Activated CD4-positive, alpha-beta memory T cell treated with anti-CD3 and anti-CD28 coated beads, Interleukin-2, amount 10 ng/mL, durations not matched to agents 7 days and 5 days (primary cell): ENCODE measurements at regions not wholly inside any gene's neighbourhood (a gene's known extent, or its start where the extent isn't known, plus 50 kb on each side); places are given as distances from the start of the nearest gene placed in this dataset.

Experiments
- CTCF ChIA-PET: fragments of 350-600 bp; sonication (Branson Sonifier 250); formaldehyde crosslinking; loops from one replicate; lab custom pipeline; 2021; ENCODE audit warnings: antibody characterized with exemption, inconsistent platforms; lab: Charles Lee
- POLR2A ChIA-PET: fragments of 350-600 bp; sonication (Branson Sonifier 250); formaldehyde crosslinking; loops from one replicate; lab custom pipeline; 2021; ENCODE audit warnings: antibody characterized with exemption; lab: Charles Lee
- DNase-seq: peaks from one replicate; pipeline ENCODE4 v3.0.0-alpha.2; 2020
- H3K27ac Mint-ChIP-seq: one replicate; pipeline ENCODE4 v1.8.0; 2021; ENCODE audit warnings: mild to moderate bottlenecking, mixed read lengths
- H3K27me3 Mint-ChIP-seq: one replicate; pipeline ENCODE4 v1.8.0; 2021; ENCODE audit warnings: mixed read lengths
- H3K36me3 Mint-ChIP-seq: one replicate; pipeline ENCODE4 v1.8.0; 2021; ENCODE audit warnings: low read depth, mixed read lengths
- H3K4me1 Mint-ChIP-seq: one replicate; pipeline ENCODE4 v1.8.0; 2021; ENCODE audit warnings: mixed read lengths
- H3K4me3 Mint-ChIP-seq: one replicate; pipeline ENCODE4 v1.8.0; 2021; ENCODE audit warnings: mild to moderate bottlenecking, mixed read lengths
- H3K9me3 Mint-ChIP-seq: one replicate; pipeline ENCODE4 v1.8.0; 2021; ENCODE audit warnings: mixed read lengths

DNA sequence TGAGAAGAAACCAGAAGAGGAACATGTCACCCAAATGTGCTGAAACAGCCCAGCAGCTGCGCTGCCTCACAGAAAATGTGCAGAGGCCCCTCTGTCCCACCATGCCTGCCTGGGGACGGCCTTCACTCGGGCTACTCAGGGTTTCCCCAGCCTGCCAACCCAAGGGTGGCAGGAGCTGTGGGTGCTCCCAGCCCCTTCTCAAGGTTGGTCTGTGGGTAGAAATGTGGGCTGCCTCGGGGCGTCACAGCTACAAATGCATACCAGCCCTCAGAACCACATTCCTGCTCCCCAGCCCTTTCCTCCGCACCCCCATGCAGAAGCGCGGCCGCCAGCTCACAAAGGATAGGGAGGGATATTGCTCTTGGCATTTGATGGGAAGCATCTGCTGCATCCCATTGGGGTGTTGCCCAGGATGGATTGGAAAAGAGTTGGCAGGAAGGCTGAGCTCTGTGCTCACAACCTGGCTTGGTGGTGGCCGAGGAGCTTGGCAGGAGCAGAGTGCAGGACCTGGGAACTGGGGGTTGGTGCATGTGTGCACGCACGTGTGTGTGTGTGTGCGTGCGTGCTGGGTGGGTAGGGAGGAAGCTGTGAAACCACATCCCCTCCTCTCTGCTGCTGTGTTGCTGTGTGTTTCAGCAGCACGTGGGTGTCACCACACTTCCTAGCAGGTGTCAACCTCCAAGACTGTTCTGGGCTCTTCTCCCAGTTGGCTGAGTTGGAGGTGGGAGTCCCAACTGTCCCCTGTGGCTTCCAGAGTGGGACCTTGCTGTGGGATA lies 304.4 kb downstream of the SEC14L1 start:
- Mint-ChIP-seq H3K27ac (peak overlapping the region; percentile 96), H3K9me3 (no peaks in the 10 kb centered on the region), H3K4me3 (peak overlapping the region; percentile 78), H3K27me3 (no peaks in the 10 kb centered on the region), H3K36me3 (peaks cover 46% of the 10 kb centered on the region), H3K4me1 (peaks cover 97% of the 10 kb centered on the region)
- DNase-seq = peak; percentile 90
- CTCF ChIA-PET = interaction anchor here (0.9 to 2.3 kb wide), 12 partner anchors 9 to 114 kb away, joined by 3 to 20 read pairs (median 4); no protein-coding TSS in a partner anchor
- POLR2A ChIA-PET = interaction anchor here (0.6 to 8.7 kb wide), 26 partner anchors 7 to 880 kb away, joined by 3 to 164 read pairs (median 5); no protein-coding TSS in a partner anchor

DNA sequence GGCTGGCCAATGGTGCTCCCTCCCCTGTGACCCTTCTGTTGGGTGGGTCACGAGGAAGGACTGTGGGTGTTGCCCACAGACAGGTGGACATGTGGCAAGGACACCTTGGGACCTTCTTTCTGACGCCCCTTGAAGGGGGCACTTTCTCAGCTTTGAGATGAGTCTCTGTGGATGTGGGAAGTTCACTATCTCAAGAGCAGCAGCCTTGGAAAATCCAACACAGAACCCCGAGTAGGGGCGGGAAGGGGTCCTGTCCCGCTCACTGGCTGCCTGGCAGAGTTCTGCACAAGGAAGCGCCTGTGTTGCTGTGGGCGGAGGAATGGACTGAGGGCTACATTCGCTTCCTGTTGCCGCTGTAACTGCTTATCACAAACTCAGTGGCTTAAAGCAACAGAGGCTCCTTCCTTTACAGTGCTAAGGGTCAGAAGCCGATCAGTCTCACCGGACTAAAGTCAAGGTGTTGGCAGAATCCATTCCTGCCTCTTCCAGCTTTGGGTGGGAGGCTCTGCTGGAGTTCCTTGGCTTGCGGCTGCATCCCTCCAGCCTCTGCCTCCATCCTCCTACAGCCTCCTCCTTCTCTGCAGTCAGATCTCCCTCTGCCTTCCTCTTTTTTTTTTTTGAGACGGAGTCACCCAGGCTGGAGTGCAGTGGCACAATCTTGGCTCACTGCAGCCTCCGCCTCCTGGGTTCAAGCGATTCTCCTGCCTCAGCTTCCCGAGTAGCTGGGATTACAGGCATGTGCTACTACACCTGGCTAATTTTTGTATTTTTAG lies 305.2 kb downstream of the SEC14L1 start:
- peak; percentile 81 for DNase-seq
- CTCF ChIA-PET = interaction anchor here (0.9 to 2.3 kb wide), 10 partner anchors 8 to 71 kb away, joined by 3 to 20 read pairs (median 4); no protein-coding TSS in a partner anchor
- Mint-ChIP-seq H3K9me3 (no peaks in the 10 kb centered on the region), H3K4me3 (peak overlapping the region; percentile 78), H3K27ac (peak overlapping the region; percentile 96), H3K4me1 (peaks cover 95% of the 10 kb centered on the region), H3K27me3 (no peaks in the 10 kb centered on the region), H3K36me3 (peaks cover 47% of the 10 kb centered on the region)
- POLR2A ChIA-PET = interaction anchor here (0.6 to 8.7 kb wide), 19 partner anchors 6 to 681 kb away, joined by 3 to 164 read pairs (median 6); no protein-coding TSS in a partner anchor

DNA sequence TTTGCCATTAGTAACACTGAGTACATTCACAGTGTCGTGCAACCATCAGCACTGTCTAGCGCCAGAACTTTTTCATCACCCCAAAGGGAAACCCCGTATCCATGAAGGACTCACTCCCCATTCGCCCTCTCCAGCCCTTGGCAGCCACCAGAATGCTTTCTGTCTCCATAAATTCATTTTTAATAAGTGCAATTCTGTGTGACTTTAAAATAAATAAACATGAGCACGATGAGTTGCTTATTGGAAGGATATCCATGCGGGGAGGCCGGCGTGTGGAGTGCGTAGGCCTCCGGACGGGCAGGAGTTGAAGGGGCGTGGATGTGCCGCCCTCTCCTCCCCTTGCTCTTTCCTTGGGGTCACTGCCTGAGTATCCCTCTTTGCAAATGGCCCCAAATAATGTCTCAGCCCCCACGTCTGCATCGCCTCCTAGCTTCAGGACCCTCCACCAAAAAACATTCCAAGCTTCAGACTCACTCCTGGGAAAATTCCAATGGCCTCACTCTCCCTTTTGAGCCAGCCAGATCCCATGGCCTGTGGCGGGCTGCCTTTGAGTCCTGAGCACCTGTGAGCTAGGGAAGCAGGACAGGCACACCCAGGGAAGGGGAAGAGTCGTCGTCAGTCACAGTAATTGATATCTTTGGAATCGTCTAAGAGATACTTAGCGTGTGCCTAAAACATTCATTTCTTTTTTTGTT lies 306.3 kb downstream of the SEC14L1 start:
- ChIA-PET CTCF (no interaction called here), POLR2A (interaction anchor here (8.6 kb wide), 1 partner anchor 40 kb away, joined by 78 read pairs; no protein-coding TSS in a partner anchor)
- Mint-ChIP-seq H3K4me3 (peak overlapping the region; percentile 78), H3K36me3 (peaks cover 50% of the 10 kb centered on the region), H3K27me3 (no peaks in the 10 kb centered on the region), H3K4me1 (peaks cover 89% of the 10 kb centered on the region), H3K9me3 (no peaks in the 10 kb centered on the region), H3K27ac (peak overlapping the region; percentile 96)
- no peak for DNase-seq

DNA sequence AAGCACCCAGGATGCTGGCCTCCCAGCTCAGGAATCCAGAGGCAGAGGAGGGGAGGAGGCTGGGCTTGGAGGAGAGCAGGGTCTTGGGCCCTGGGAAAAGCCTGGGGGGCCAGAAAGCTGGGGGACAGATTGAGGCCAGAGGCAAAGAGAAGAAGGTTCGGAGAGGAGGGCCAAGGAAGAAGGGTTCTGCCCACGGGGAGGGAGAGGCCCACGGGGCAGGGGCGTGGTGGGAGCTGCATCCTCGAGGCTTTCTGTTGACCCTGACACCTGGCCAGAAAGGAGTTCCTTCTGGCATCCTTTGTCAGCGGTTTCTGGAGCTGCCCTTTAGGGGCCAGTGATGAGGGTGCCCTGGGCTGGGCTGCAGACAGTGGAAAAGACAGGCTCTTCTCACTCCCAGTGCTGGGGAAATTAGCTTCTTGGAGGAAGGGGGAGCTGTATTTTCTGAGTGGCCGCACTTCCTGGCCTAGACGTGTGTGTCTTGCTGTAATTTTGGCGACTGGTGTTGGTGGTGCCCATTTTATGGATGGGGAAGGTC lies 308.7 kb downstream of the SEC14L1 start:
- peaks cover 64% of the 10 kb centered on the region for H3K36me3 Mint-ChIP-seq
- POLR2A ChIA-PET = interaction anchor here (1.4 to 8.6 kb wide), 6 partner anchors 7 to 118 kb away, joined by 3 to 158 read pairs (median 74); no protein-coding TSS in a partner anchor

DNA sequence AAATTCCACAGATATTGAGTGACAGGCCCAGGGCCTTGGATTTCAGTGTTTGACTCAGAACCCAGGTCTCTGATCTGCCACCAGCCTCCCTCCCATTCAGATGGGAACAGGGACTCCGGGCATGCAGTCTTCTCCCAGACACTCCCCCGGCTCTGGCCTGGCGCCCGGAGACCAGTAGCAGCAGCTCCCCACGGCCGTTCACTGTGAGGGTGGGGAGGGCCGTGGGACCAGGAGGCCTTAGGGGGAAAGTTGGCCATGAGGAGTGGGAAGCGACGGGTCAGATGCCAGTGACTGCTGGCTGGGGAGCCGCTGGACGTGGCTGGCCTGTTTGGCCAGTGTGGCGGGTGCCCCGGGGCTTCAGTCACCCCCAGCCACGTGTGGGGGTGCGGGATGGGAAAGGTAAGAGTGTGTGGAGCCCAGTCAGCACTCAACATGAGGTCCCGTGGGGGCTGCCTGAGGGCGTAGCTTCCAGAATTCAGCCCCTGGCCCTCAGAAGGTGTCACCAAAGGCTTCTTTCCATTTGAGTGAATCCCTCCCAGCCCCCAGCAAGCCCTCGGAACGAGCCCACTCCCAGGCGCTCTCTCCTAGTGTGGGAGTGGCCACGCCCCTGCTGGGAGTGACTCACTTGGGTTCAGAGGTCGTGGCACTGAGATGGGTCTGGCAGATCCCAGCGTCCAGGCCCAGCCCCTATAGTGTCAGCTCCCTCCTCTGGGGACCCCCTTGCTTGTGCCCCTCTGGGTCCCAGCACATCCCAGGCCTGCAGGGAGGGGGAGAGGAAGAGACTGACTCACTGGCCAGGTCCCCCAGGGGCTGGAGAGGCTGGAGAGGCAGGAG lies 309.4 kb downstream of the SEC14L1 start:
- Mint-ChIP-seq H3K4me1 (peaks cover 76% of the 10 kb centered on the region), H3K36me3 (peaks cover 71% of the 10 kb centered on the region), H3K27me3 (no peaks in the 10 kb centered on the region), H3K4me3 (peak overlapping the region; percentile 90), H3K27ac (peak overlapping the region; percentile 99), H3K9me3 (no peaks in the 10 kb centered on the region)
- peak; percentile 61 for DNase-seq
- ChIA-PET POLR2A (interaction anchor here (1.2 to 8.6 kb wide), 8 partner anchors 8 to 119 kb away, joined by 3 to 158 read pairs (median 38); no protein-coding TSS in a partner anchor), CTCF (interaction anchor here (1.0 to 4.9 kb wide), 4 partner anchors 9 to 111 kb away, joined by 3 to 26 read pairs (median 4); no protein-coding TSS in a partner anchor)

More for the DNA sequence above, 308.7 kb downstream of the SEC14L1 start:
- no peak for DNase-seq
- Mint-ChIP-seq H3K4me3 (peak overlapping the region; percentile 90), H3K4me1 (peaks cover 83% of the 10 kb centered on the region), H3K27me3 (no peaks in the 10 kb centered on the region), H3K9me3 (no peaks in the 10 kb centered on the region), H3K27ac (peak overlapping the region; percentile 99)
- CTCF ChIA-PET = interaction anchor here (0.9 to 1.8 kb wide), 3 partner anchors 13 to 48 kb away, joined by 3 to 5 read pairs (median 3); no protein-coding TSS in a partner anchor

DNA sequence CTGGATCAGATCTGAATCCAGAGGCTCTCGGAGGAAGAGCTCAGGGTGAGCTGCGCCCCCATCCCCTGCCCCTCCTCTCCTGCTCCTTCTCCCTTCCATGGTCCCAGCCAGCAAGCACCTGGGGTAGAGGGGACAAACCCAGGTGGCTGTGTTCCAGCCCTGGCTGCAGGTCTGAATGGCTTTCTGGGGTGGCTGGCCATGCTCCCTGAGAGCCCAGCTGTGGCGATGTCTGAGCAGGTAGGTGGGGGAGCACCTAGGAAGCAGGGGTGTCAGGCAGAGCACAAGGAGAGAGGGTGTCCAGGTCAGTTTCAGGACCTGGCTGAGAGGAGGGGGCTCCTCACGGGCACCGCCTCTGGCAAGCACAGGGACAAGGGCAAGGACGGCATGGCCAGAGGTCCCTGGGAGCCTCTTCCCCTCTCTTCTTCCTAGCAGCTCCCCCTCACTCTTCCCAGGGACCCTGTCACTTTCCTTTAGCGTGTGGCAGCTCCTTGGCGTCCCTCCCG lies 310.0 kb downstream of the SEC14L1 start:
- peaks cover 74% of the 10 kb centered on the region for H3K4me1 Mint-ChIP-seq
- CTCF ChIA-PET = interaction anchor here (1.0 to 4.9 kb wide), 5 partner anchors 10 to 119 kb away, joined by 3 to 26 read pairs (median 5); no protein-coding TSS in a partner anchor
- peaks cover 77% of the 10 kb centered on the region for H3K36me3 Mint-ChIP-seq

DNA sequence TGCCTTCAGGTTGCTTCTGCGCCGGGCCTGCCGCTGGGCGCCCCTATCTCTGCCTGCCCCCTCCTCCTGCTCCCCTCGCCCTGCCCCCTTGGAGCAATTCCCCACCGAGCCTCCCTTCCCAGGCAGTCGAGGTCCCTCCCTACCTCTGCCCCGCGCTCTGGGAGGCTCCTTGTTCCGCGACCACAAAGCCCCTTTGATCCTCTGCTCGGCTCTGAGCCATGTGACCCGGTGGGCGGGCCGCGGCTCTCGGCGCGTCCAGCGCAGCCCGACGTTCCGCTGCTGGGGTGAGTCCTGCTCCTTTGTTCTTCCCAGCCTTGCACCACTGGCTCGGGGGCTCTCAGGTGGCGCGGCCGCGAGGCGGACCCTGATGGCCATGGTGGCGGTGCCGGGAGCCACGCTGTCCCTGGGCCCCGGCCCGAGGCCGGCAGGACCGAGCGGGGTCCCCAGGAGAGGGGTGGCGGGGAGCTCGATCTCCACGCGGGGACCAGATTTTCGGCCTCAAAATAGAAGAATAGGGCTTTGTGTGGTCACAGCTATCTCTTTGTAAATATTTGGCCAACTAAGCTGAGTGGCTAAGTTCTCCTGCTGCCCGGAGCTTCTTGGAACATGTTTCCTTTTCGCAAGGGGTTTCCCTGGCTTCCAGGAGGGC lies 310.6 kb downstream of the SEC14L1 start:
- peaks cover 81% of the 10 kb centered on the region for H3K36me3 Mint-ChIP-seq
- POLR2A ChIA-PET = interaction anchor here (0.9 to 8.6 kb wide), 12 partner anchors 9 to 126 kb away, joined by 3 to 158 read pairs (median 6); no protein-coding TSS in a partner anchor
- peak overlapping the region; percentile 99 for H3K27ac Mint-ChIP-seq

More for the DNA sequence above, 310.0 kb downstream of the SEC14L1 start:
- H3K4me3 Mint-ChIP-seq = peak overlapping the region; percentile 90
- H3K27me3 Mint-ChIP-seq = no peaks in the 10 kb centered on the region
- DNase-seq = no peak
- POLR2A ChIA-PET = interaction anchor here (1.2 to 8.6 kb wide), 8 partner anchors 9 to 120 kb away, joined by 3 to 158 read pairs (median 39); no protein-coding TSS in a partner anchor
- peak overlapping the region; percentile 99 for H3K27ac Mint-ChIP-seq
- no peaks in the 10 kb centered on the region for H3K9me3 Mint-ChIP-seq

DNA sequence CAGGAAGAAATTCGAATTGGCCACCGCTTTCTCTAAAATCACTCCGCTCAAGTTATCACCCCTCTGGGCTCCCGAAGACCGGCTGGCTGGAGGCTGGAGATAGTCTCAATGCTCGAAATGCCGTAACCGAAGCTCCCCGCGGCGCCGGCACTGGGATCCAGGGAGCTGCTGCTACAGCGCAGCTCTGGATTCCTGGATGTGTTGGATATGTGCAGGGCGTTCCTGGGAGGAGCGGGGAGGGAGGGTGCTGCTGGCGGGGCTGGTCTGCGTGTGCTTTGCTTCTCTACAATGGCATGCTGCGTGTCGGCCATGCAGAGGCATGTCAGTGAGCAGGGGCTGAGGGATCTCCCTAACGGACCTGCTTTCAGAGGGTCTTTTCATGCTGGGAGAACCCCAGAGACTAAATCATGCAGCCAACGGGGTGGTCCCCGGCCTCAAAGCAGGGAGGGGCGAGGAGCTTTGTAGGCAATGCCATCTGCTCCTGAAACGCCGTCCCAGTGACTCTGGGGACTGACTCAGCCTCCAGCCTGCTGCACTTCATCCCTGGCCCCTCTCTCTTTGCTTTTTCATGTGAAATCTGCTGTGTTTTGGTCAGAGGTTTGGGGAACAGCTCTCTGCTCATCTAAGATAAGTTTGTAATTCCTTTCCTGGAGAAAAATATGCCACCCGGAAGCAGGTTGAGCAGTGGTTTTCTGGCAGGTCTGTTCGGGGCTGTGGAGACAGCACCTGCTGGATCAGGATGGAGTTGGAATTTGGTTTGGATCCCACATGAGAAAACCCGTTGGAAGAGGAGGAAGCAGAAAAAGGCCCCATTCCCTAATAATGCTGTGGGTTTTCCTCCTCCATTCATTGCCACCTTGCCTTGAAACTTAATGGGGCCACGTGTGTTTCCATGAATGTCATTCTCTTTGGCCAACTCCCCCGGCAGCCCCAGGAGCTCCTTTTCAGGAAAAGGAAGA lies 311.4 kb downstream of the SEC14L1 start:
- peaks cover 72% of the 10 kb centered on the region for H3K4me1 Mint-ChIP-seq
- peak overlapping the region; percentile 90 for H3K4me3 Mint-ChIP-seq
- CTCF ChIA-PET = interaction anchor here (0.8 to 4.9 kb wide), 9 partner anchors 8 to 121 kb away, joined by 3 to 26 read pairs (median 3); no protein-coding TSS in a partner anchor

More for the DNA sequence above, 310.6 kb downstream of the SEC14L1 start:
- DNase-seq = peak; percentile 71
- CTCF ChIA-PET = interaction anchor here (0.8 to 4.9 kb wide), 9 partner anchors 9 to 120 kb away, joined by 3 to 26 read pairs (median 3); no protein-coding TSS in a partner anchor
- Mint-ChIP-seq H3K9me3 (no peaks in the 10 kb centered on the region), H3K4me1 (peaks cover 74% of the 10 kb centered on the region), H3K4me3 (peak overlapping the region; percentile 90), H3K27me3 (no peaks in the 10 kb centered on the region)

DNA sequence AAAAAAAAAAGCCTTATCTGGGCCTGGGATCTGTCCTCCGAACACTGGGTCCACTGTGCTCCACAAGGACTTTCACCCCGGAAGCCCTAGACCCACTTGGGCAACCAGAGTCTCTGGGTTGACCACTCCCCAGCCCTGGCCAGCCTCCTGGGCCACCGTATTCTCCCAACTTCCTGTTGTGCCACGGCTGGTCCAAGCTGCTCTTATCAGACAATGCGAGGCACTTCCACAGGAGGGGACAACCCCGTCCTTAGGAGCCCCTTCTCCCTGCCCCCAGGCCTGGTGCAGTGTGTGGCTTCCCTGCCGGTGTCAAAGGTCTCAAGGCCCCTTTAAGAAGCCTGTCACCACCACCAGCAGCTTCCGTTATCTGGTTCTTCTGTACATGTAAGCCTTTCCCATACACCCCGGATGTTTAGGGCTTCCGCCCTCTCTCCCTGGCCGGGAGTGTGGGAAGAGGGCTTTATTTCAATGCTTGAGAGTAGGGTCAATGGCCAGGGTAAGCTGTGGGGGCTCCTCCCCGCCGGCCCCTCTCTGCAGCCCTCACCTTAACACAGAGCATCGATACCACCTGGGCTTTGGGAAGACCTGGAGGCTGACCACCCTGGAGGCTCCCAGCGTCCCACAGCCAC lies 313.0 kb downstream of the SEC14L1 start:
- peaks cover 74% of the 10 kb centered on the region for H3K4me1 Mint-ChIP-seq
- peaks cover 85% of the 10 kb centered on the region for H3K36me3 Mint-ChIP-seq
- H3K27ac Mint-ChIP-seq = peak overlapping the region; percentile 99
- H3K4me3 Mint-ChIP-seq = peak overlapping the region; percentile 90
- ChIA-PET POLR2A (interaction anchor here (0.7 to 8.6 kb wide), 12 partner anchors 9 to 122 kb away, joined by 3 to 158 read pairs (median 10); no protein-coding TSS in a partner anchor), CTCF (interaction anchor here (1.0 to 4.9 kb wide), 10 partner anchors 9 to 123 kb away, joined by 3 to 26 read pairs (median 4); no protein-coding TSS in a partner anchor)
- H3K9me3 Mint-ChIP-seq = no peaks in the 10 kb centered on the region
- no peaks in the 10 kb centered on the region for H3K27me3 Mint-ChIP-seq
- peak; percentile 73 for DNase-seq

More for the DNA sequence above, 311.4 kb downstream of the SEC14L1 start:
- Mint-ChIP-seq H3K27ac (peak overlapping the region; percentile 99), H3K27me3 (no peaks in the 10 kb centered on the region), H3K36me3 (peaks cover 79% of the 10 kb centered on the region), H3K9me3 (no peaks in the 10 kb centered on the region)
- no peak for DNase-seq
- POLR2A ChIA-PET = interaction anchor here (0.9 to 8.6 kb wide), 14 partner anchors 10 to 127 kb away, joined by 3 to 158 read pairs (median 4); no protein-coding TSS in a partner anchor
